HEK293T (cell line): ENCODE measurements at regions not wholly inside any gene's neighbourhood (a gene's known extent, or its start where the extent isn't known, plus 50 kb on each side); places are given as distances from the start of the nearest gene placed in this dataset.

Source experiments
- SP1 ChIP-seq: fragments of 450-650 bp; IDR thresholded peaks from 2 replicates; pipeline ENCODE4 v1.6.1; 2017
- SUZ12 ChIP-seq: fragments of 450-650 bp; IDR thresholded peaks from 2 replicates; pipeline ENCODE4 v1.6.1; 2016; ENCODE audit warnings: mild to moderate bottlenecking
- ZNF384 ChIP-seq: fragments of 450-650 bp; IDR thresholded peaks from 2 replicates; pipeline ENCODE4 v1.6.1; 2016

GRCh38 chr2:3102081-3102921, 275.3 kb downstream of the EIPR1 start:
- TF ChIP-seq SP1 (no peak), SUZ12 (no peak), ZNF384 (no peak)
